NT2/D1 (cell line): ENCODE measurements at regions not wholly inside any gene's neighbourhood (a gene's known extent, or its start where the extent isn't known, plus 50 kb on each side); places are given as distances from the start of the nearest gene placed in this dataset.
A peak's percentile ranks its signal among the peaks of the same experiment; 100 is the strongest.

Source experiments
- DNase-seq: peaks from one replicate; pipeline ENCODE4 v3.0.0-alpha.2; 2011; ENCODE audit warnings: low read depth, low spot score
- H3K27me3 ChIP-seq: 2 replicates; pipeline ENCODE4 v1.6.0; 2011; ENCODE audit warnings: mild to moderate bottlenecking; ENCODE audit not compliant: insufficient read length, insufficient read depth
- H3K36me3 ChIP-seq: 2 replicates; pipeline ENCODE4 v1.6.1; 2011; ENCODE audit warnings: mild to moderate bottlenecking, low read length, mixed read lengths; ENCODE audit not compliant: insufficient read depth, insufficient read length
- H3K4me1 ChIP-seq: 2 replicates; pipeline ENCODE4 v1.5.1; 2011; ENCODE audit not compliant: insufficient read depth, insufficient read length
- H3K4me3 ChIP-seq: 2 replicates; pipeline ENCODE4 v1.5.1; 2011; ENCODE audit warnings: low read depth; ENCODE audit not compliant: insufficient read length
- H3K9ac ChIP-seq: 2 replicates; pipeline ENCODE4 v1.6.0; 2011; ENCODE audit warnings: low read depth; ENCODE audit not compliant: insufficient read length
- H3K9me3 ChIP-seq: 2 replicates; pipeline ENCODE4 v1.5.1; 2011; ENCODE audit warnings: mild to moderate bottlenecking, low read length; ENCODE audit not compliant: insufficient read depth
- SUZ12 ChIP-seq: IDR thresholded peaks from 2 replicates; pipeline ENCODE4 v1.6.1; 2011; ENCODE audit not compliant: insufficient read length, insufficient read depth; ENCODE audit errors: extremely low read depth
- YY1 ChIP-seq: IDR thresholded peaks from 2 replicates; pipeline ENCODE4 v1.6.1; 2011; ENCODE audit not compliant: insufficient read length, insufficient read depth
- ZNF274 ChIP-seq: IDR thresholded peaks from 2 replicates; pipeline ENCODE4 v1.6.1; 2011; ENCODE audit warnings: mild to moderate bottlenecking, low read depth, low read length

- DNase-seq, result no peak
- H3K9me3 ChIP-seq, result no peaks in the 10 kb centered on the region
- H3K27me3 ChIP-seq, result no peaks in the 10 kb centered on the region
- H3K4me3 ChIP-seq, result no peak overlapping the region
- no peak overlapping the region for H3K9ac ChIP-seq
- H3K4me1 ChIP-seq, result no peaks in the 10 kb centered on the region
- H3K36me3 ChIP-seq, result no peaks in the 10 kb centered on the region
- TF ChIP-seq ZNF274 (no peak), YY1 (no peak), SUZ12 (no peak)
These were observed 228.0 kb downstream of the ETAA1 start for GRCh38 chr2:67625178-67625577.

- Histone ChIP-seq H3K4me3 (no peak overlapping the region), H3K9me3 (no peaks in the 10 kb centered on the region), H3K4me1 (no peaks in the 10 kb centered on the region), H3K36me3 (no peaks in the 10 kb centered on the region), H3K27me3 (no peaks in the 10 kb centered on the region), H3K9ac (no peak overlapping the region)
- no peak for TF ChIP-seq YY1
- no peak for TF ChIP-seq ZNF274
- no peak for TF ChIP-seq SUZ12
- DNase-seq, result no peak
These were observed 228.8 kb downstream of the ETAA1 start for GRCh38 chr2:67625690-67626475.

- Histone ChIP-seq H3K36me3 (no peaks in the 10 kb centered on the region), H3K27me3 (no peaks in the 10 kb centered on the region), H3K9me3 (no peaks in the 10 kb centered on the region), H3K4me3 (no peak overlapping the region), H3K4me1 (no peaks in the 10 kb centered on the region), H3K9ac (no peak overlapping the region)
- DNase-seq, result no peak
- TF ChIP-seq SUZ12 (no peak), YY1 (no peak), ZNF274 (no peak)
These were observed 229.5 kb downstream of the ETAA1 start for GRCh38 chr2:67626656-67627055.

- DNase-seq, result no peak
- TF ChIP-seq YY1 (no peak), SUZ12 (no peak), ZNF274 (no peak)
- H3K9ac ChIP-seq, result no peak overlapping the region
- no peaks in the 10 kb centered on the region for H3K27me3 ChIP-seq
- H3K9me3 ChIP-seq, result no peaks in the 10 kb centered on the region
- H3K4me1 ChIP-seq, result no peaks in the 10 kb centered on the region
- no peaks in the 10 kb centered on the region for H3K36me3 ChIP-seq
- H3K4me3 ChIP-seq, result no peak overlapping the region
These were observed 230.5 kb downstream of the ETAA1 start for GRCh38 chr2:67627456-67628207.

- Histone ChIP-seq H3K4me1 (no peaks in the 10 kb centered on the region), H3K9ac (no peak overlapping the region), H3K36me3 (no peaks in the 10 kb centered on the region), H3K9me3 (no peaks in the 10 kb centered on the region), H3K4me3 (no peak overlapping the region), H3K27me3 (no peaks in the 10 kb centered on the region)
- TF ChIP-seq SUZ12 (no peak), YY1 (no peak), ZNF274 (no peak)
- no peak for DNase-seq
These were observed 231.8 kb downstream of the ETAA1 start for GRCh38 chr2:67628892-67629291.

- Histone ChIP-seq H3K36me3 (no peaks in the 10 kb centered on the region), H3K9me3 (no peaks in the 10 kb centered on the region), H3K9ac (no peak overlapping the region), H3K27me3 (no peaks in the 10 kb centered on the region), H3K4me3 (no peak overlapping the region), H3K4me1 (no peaks in the 10 kb centered on the region)
- TF ChIP-seq SUZ12 (no peak), ZNF274 (no peak)
- DNase-seq, result peak; percentile 11
These were observed 234.3 kb downstream of the ETAA1 start for GRCh38 chr2:67631483-67631882.

GRCh38 chr2:67633212-67633856 is 236.2 kb downstream of the ETAA1 start:
- Histone ChIP-seq H3K4me3 (no peak overlapping the region), H3K36me3 (no peaks in the 10 kb centered on the region), H3K27me3 (no peaks in the 10 kb centered on the region), H3K9me3 (no peaks in the 10 kb centered on the region), H3K4me1 (no peaks in the 10 kb centered on the region), H3K9ac (no peak overlapping the region)
- no peak for DNase-seq
- TF ChIP-seq SUZ12 (no peak), YY1 (no peak), ZNF274 (no peak)
